ENCODE measurements at regions not wholly inside any gene's neighbourhood (a gene's known extent, or its start where the extent isn't known, plus 50 kb on each side); places are given as distances from the start of the nearest gene placed in this dataset.

- no peak for DNase-seq (ENCODE audit: extremely low spot score, insufficient read length, low read depth)
- FAIRE-seq, result no peak
These were observed 68.0 kb upstream of the POU5F2 start for GRCh38 chr5:93809430-93809829.

- FAIRE-seq (no peak), DNase-seq (ENCODE audit: extremely low spot score, insufficient read length, low read depth) (no peak)
These were observed 66.4 kb upstream of the POU5F2 start for GRCh38 chr5:93807846-93808245.

- DNase-seq (ENCODE audit: extremely low spot score, insufficient read length, low read depth) (no peak), FAIRE-seq (no peak)
These were observed 64.4 kb upstream of the POU5F2 start for GRCh38 chr5:93805616-93806379.

- FAIRE-seq (peak; percentile 60), DNase-seq (ENCODE audit: extremely low spot score, insufficient read length, low read depth) (no peak)
These were observed 59.8 kb upstream of the POU5F2 start for GRCh38 chr5:93800988-93801811.

DNA sequence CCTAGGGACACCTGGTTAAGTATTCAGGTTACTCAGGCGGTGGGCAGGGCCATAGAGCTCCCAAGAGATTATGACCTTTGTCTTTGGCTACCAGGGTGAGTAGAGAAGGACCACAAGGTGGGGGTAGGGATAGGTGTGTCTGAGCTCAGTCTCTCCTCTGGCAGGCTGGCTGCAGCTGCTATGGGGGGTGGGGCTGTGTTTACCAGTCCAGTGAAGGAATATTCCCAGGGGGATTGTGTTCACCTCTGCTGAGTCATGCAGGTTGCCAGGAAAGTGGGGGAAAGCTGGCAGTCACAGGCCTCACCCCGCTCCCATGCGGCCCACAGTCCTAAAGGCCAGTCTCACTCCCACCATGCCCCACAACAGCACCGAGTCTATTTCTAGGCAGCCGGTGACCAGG is 53.6 kb upstream of the POU5F2 start:
- FAIRE-seq (no peak), DNase-seq (ENCODE audit: extremely low spot score, insufficient read length, low read depth) (no peak)

DNA sequence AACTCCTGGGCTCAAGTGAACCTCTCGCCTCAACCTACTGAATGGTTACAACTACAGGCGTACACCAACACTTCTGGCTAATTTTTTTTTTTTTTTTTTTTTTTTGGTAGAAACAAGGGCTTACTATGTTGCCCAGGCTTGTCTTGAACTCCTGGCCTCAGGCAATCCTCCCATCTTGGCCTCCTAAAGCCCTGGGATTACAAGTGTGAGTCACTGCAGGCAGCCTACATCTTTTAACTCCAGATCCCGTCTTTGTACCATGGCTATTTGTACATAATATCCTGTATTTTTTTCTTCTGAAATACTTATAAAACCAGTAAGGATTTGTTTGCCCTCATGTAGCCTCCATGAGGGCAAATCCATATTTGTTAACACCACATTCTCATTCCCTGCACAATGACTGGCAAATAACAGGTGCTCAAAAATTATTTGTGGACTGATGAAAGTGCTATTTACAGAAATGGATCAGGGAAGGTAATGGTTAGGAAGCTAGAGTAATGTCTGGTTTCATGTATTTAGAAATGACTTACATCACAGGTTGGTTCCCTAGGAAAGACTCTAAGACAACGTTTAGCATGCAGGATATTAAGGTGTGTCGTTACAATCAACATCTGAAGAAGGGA is 51.9 kb upstream of the POU5F2 start:
- DNase-seq (ENCODE audit: extremely low spot score, insufficient read length, low read depth) (no peak), FAIRE-seq (no peak)

DNA sequence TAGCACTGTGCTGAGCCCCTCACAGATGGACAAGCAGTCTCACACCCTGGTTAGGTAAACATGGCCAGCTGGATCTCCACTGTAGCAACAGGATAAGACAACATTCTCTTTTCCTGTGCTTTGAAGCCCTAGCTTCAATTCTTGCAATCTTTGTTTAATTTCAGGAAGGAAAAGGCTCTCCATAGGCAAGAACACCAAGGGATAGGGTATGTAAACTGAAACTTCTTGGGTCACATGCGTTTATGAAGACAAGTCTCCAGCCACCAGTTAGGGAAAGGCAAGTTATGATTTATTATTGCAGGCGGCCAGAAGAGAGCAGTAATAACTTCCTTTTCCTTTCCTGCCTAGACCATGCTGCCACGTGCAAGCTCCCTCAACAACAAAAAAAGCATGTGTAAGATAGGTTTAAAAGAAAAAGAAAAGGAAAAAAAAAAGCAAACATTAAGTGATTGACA is 50.1 kb upstream of the POU5F2 start:
- FAIRE-seq (no peak), DNase-seq (ENCODE audit: extremely low spot score, insufficient read length, low read depth) (no peak)
